C4-2B (cell line): ENCODE measurements at regions not wholly inside any gene's neighbourhood (a gene's known extent, or its start where the extent isn't known, plus 50 kb on each side); places are given as distances from the start of the nearest gene placed in this dataset.
A peak's percentile ranks its signal among the peaks of the same experiment; 100 is the strongest.
"Not testable (repeated sequence)": the region's sequence is repeated elsewhere in the genome, so short reads cannot be mapped to it uniquely, and the experiment has no call there.

Source experiments
- H3K27ac ChIP-seq: fragments of 450-650 bp; 2 replicates; pipeline ENCODE4 v1.5.1; 2017
- ZFX ChIP-seq: fragments of 450-650 bp; IDR thresholded peaks from 2 replicates; pipeline ENCODE4 v1.6.1; 2017
- TF ChIP-seq, protein P1 (sequence below): fragments of 450-650 bp; conservative IDR thresholded peaks from 2 replicates; pipeline ENCODE4 v1.5.1; 2017; ENCODE audit warnings: mild to moderate bottlenecking

DNA sequence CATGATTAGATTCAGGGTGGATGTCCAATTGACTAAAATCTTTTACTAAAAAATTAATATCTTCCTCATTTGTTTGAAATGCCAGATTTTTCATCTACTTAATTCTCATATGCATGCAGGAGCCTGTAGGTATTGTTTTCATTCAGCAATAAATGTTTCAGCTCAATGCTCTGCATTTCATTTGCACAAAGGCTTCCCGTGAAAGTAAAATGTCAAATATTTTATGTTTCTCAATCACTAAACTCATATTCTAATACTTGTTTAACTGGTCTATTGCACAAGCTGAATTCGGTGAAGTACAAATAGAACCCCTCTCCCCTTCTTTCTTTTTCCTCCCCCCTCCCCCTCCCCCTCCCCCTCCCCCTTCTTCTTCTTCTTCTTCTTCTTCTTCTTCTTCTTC is 175.9 kb downstream of the MCHR2 start:
- no peak overlapping the region for H3K27ac ChIP-seq
- TF ChIP-seq ZFX: no peak
- TF ChIP-seq, protein P1, sequence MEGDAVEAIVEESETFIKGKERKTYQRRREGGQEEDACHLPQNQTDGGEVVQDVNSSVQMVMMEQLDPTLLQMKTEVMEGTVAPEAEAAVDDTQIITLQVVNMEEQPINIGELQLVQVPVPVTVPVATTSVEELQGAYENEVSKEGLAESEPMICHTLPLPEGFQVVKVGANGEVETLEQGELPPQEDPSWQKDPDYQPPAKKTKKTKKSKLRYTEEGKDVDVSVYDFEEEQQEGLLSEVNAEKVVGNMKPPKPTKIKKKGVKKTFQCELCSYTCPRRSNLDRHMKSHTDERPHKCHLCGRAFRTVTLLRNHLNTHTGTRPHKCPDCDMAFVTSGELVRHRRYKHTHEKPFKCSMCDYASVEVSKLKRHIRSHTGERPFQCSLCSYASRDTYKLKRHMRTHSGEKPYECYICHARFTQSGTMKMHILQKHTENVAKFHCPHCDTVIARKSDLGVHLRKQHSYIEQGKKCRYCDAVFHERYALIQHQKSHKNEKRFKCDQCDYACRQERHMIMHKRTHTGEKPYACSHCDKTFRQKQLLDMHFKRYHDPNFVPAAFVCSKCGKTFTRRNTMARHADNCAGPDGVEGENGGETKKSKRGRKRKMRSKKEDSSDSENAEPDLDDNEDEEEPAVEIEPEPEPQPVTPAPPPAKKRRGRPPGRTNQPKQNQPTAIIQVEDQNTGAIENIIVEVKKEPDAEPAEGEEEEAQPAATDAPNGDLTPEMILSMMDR: no peak

DNA sequence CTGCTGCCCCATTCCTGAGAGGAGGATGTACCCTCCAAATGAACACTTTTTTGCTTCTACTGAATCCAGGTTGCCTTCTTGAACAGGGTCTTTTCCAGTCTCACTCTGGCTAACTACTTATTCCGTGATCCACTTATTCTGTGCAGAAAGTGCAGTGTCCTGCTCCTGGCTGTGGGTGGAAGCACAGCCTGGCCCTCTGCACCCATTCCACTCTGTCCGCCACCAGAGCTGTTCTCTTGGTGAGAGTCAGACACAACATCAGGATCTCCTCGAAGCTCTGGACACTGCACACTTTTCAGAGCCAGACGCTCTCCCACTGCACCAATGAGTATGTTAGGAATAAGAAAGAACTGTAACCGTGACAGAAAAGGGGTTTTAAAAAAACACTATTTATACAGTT is 174.2 kb downstream of the MCHR2 start:
- TF ChIP-seq ZFX: no peak
- TF ChIP-seq, protein P1: no peak
- H3K27ac ChIP-seq: no peak overlapping the region

DNA sequence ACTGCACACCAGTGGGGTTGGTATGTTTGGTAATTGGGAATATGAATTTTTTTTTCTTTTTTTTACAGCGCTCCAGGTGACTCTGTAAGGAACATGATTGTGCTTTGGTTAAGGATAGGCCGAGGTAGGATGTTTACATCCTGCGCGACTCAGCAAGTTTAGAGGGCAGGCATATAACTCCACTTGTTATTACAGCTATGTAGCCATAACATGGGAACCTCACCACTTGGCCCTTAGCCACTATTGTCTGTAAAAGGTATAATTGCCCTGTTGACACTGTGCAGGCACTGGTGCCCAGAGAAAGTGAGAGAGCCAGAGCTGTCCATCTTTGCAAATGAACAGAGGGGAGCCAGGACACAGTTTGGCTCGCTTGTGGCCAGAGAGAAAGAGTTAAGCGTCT is 172.9 kb downstream of the MCHR2 start:
- no peak for TF ChIP-seq ZFX
- TF ChIP-seq, protein P1: no peak
- no peak overlapping the region for H3K27ac ChIP-seq

DNA sequence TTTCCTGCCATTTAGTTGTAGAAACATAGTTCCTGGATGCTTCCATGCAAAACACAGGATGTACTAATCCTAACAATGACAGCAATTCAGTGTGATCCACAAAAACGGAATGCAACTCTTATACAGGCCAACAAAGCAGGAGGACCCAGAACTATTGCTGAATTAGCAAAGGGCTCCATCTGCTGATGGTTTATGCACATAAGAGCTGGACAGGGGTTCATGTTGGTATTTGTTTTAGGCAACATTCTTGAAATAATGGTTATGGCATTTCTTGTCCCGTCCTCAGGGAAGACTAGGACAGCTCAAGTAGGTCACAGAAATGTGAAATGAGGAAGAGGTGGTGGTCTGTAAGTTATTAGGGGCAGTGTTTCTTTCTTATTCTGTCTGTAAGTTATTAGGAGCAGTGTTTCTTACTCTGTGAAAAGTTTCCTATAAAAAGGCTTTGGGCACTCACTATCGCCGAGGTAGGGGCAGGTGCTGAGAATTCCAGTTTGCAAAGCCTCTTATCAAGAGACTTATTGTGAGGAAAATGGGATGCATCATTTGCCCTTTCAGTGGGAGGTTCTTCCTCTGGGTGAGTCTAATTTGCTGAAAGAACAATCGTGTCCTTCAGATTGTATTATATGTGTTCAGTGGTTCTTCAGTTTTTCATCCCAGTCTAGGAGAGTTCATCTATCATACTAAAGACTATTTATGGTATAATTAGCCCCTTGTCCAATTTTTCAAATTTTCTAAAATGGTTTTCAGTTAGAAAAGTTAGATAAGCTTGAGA is 171.1 kb downstream of the MCHR2 start:
- no peak overlapping the region for H3K27ac ChIP-seq
- TF ChIP-seq ZFX: no peak
- TF ChIP-seq, protein P1: peak; percentile 67

DNA sequence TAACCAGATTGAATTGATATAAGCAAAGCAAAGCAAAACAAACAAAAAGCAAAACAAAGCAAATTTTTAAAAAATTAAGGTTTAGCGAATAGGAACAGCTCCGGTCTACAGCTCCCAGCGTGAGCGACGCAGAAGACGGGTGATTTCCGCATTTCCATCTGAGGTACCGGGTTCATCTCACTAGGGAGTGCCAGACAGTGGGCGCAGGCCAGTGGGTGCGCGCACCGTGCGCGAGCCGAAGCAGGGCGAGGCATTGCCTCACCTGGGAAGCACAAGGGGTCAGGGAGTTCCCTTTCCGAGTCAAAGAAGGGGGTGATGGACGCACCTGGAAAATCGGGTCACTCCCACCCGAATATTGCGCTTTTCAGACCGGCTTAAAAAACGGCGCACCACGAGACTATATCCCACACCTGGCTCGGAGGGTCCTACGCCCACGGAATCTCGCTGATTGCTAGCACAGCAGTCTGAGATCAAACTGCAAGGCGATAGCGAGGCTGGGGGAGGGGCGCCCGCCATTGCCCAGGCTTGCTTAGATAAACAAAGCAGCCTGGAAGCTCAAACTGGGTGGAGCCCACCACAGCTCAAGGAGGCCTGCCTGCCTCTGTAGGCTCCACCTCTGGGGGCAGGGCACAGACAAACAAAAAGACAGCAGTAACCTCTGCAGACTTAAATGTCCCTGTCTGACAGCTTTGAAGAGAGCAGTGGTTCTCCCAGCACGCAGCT is 170.3 kb downstream of the MCHR2 start:
- H3K27ac ChIP-seq: not testable (repeated sequence)

DNA sequence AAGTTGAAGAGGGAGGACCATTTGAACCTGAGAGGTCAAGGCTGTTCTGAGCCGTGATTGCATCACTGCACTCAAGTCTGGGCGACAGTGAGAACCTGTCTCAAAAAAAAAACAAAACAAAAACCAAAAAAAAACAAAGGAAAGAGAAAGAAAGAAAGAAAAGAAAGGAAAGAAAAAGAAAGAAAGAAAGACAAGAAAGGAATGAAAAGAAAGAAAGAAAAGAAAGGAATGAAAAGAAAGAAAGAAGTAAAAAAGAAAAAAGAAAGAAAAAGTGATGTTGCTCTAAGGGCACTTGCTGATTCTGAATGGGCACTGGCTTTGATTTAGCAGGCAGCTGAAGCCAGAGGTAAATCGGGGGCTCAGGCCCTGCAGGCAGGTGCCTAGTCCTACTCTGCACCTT is 161.0 kb downstream of the MCHR2 start:
- H3K27ac ChIP-seq: no peak overlapping the region
- no peak for TF ChIP-seq ZFX
- TF ChIP-seq, protein P1: no peak

DNA sequence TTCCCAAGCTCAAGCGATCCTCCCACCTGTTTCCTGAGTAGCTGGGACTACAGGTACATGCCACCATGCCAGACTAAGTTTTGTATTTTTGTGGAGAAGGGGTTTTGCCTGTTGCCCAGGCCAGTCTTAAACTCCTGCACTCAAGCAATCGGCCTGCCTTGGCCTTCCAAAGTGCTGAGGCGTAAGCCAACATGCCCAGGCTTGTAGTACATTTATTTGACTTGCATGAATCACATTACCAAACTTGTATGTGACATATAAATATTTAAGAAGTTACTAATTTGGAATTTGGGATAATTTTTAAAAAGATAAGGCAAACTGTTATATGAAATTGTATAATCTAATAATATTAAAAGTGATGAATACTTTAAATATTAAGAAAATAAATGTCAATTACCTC is 157.6 kb downstream of the MCHR2 start:
- TF ChIP-seq ZFX: no peak
- TF ChIP-seq, protein P1: no peak
- H3K27ac ChIP-seq: no peak overlapping the region
